ENCODE measurements at regions not wholly inside any gene's neighbourhood (a gene's known extent, or its start where the extent isn't known, plus 50 kb on each side); places are given as distances from the start of the nearest gene placed in this dataset.

DNA sequence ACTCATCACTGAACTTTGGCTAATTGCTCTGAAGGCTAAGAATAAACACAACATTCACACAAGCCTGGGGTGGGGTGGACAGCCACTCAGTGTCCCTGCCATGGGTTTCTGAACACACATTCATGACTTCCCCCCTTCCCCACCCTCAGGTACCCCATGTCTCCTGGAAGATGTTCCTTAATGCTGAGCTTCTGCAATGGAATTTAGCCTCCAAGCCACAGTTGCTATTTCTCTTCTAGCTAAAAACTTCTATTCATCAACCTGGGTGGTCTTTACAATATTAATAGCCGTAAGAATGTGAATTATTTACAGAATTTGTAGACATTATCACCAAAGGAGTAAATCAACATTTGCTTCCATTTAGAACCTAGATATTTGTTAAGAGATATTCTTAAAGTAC lies 175.1 kb downstream of the ACKR3 start:
- TF ChIP-seq CTCF (IDR thresholded peaks at IDR 0.05) (no peak), ZFX (IDR thresholded peaks at IDR 0.05; ENCODE audit: borderline replicate concordance) (no peak)
- H3K27ac ChIP-seq: no peak overlapping the region

DNA sequence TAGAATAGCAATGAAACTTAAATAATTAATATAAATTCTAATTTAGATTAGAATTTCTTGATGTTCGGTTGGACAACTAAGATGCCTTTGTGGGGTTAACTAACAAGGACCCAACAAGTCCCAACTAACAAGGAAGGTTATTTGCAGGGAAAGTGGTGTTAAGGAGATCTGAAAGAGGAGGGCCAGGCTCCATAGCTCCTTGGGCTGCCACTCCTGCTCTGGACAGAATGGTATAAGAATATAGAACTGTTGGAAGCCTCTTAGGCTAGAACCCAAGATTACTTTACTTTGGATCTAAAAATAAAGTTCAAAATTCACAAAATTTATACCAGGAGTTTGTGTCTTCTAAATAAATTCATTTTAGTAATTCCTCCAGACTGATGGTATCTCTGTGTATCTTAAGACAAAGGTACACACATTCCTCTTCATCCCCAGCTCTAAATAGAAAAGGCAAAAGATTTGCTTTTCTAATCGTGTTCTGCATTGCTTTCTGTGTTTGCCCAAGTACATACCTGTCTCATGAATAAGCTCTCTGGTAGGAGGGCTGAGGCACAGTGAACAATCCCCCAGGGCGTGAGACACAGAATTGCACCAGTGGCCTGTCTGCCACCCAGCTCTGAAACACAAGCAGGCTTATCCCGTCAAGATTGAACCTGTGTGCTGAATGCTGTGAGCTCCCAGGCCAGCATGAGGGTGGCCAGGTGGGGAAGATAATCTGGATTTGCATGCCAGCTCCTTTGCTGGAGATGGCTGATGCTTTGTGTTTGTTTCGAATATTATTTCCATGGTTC lies 176.0 kb downstream of the ACKR3 start:
- TF ChIP-seq CTCF (IDR thresholded peaks at IDR 0.05): no peak
- no peak for TF ChIP-seq ZFX (IDR thresholded peaks at IDR 0.05; ENCODE audit: borderline replicate concordance)
- no peak overlapping the region for H3K27ac ChIP-seq

GRCh38 chr2:236746833-236747232 lies 177.2 kb downstream of the ACKR3 start:
- no peak overlapping the region for H3K27ac ChIP-seq
- no peak for TF ChIP-seq ZFX (IDR thresholded peaks at IDR 0.05; ENCODE audit: borderline replicate concordance)
- no peak for TF ChIP-seq CTCF (IDR thresholded peaks at IDR 0.05)

DNA sequence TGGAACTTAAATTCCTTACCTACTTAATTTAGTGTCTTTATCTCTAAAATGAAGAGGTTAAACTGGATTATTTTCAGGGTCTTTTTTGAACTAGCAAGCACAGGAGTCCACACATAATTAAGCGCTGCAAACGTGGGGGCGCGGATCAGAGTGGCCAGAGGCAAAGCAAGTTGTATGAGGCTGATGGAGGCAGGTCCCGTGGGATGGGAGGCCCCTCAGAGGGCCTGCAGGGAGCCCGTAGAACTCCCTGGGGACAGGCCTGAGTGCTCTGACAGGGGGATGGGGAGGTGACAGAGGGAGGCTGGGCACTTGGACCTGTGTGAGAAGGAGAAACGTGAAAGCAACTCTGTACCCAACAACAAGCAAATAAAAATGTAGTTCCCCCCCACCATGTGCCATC lies 177.8 kb downstream of the ACKR3 start:
- TF ChIP-seq ZFX (IDR thresholded peaks at IDR 0.05; ENCODE audit: borderline replicate concordance): no peak
- no peak overlapping the region for H3K27ac ChIP-seq

GRCh38 chr2:236747925-236748324 lies 178.3 kb downstream of the ACKR3 start:
- no peak overlapping the region for H3K27ac ChIP-seq
- TF ChIP-seq CTCF (IDR thresholded peaks at IDR 0.05) (no peak), ZFX (IDR thresholded peaks at IDR 0.05; ENCODE audit: borderline replicate concordance) (no peak)

DNA sequence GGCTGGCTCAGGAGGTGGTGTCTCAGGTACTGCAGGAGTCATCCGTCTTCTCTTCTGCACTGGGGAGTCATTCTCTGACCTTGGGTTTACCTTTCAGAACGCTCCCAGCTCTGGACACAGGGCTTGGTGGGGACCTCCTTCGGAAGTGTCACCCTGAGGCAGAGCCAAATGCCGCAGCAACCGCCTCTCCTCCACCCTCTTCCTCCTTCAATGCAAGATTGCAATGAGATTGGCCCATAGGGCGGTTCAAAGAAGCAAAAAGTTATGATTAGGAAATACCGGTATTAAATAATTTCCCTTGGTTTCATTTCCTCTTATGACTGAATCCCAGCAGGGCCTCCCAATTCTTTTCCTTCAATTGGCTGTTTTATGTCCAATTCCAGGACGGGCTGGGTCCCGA lies 178.8 kb downstream of the ACKR3 start:
- no peak overlapping the region for H3K27ac ChIP-seq
- TF ChIP-seq ZFX (IDR thresholded peaks at IDR 0.05; ENCODE audit: borderline replicate concordance) (no peak), CTCF (IDR thresholded peaks at IDR 0.05) (no peak)

- no peak overlapping the region for H3K27ac ChIP-seq
- TF ChIP-seq CTCF (IDR thresholded peaks at IDR 0.05) (no peak), ZFX (IDR thresholded peaks at IDR 0.05; ENCODE audit: borderline replicate concordance) (no peak)
Measured at GRCh38 chr2:236748801-236749200, 179.2 kb downstream of the ACKR3 start.

GRCh38 chr2:236749346-236749745 lies 179.7 kb downstream of the ACKR3 start:
- H3K27ac ChIP-seq: no peak overlapping the region
- TF ChIP-seq ZFX (IDR thresholded peaks at IDR 0.05; ENCODE audit: borderline replicate concordance): no peak
- TF ChIP-seq CTCF (IDR thresholded peaks at IDR 0.05): no peak

All from 22Rv1 (cell line).